HG03439 (cell line): ENCODE measurements at regions not wholly inside any gene's neighbourhood (a gene's known extent, or its start where the extent isn't known, plus 50 kb on each side); places are given as distances from the start of the nearest gene placed in this dataset.
"Not testable (repeated sequence)": the region's sequence is repeated elsewhere in the genome, so short reads cannot be mapped to it uniquely, and the experiment has no call there.

Experiments used
- ATAC-seq: cut with Tn5 transposase; IDR thresholded peaks from one replicate; pipeline ENCODE4 v1.9.1; 2021; ENCODE audit warnings: mild to moderate bottlenecking, moderate library complexity; ENCODE audit not compliant: unreplicated experiment

DNA sequence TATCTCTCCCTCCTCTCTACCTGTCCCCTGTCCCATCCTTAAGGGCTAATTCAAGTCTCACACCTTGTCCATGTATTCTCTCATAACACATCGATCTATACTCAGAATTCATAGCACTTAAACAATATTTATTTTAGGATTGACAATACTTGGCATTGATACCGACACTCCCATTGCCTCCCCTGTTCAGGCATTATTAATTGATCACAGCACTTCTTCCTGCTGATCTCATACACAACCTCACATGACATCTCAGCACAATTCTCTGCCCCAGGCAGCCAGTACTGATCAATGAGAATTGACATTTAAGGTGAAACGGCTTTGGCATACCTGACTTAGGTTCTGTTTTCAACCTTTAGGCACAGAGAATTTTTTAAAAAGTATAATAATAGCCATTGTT, 582.4 kb upstream of the BRINP1 start:
- no peak for ATAC-seq

GRCh38 chr9:119951090-119951489, 581.9 kb upstream of the BRINP1 start:
- no peak for ATAC-seq

DNA sequence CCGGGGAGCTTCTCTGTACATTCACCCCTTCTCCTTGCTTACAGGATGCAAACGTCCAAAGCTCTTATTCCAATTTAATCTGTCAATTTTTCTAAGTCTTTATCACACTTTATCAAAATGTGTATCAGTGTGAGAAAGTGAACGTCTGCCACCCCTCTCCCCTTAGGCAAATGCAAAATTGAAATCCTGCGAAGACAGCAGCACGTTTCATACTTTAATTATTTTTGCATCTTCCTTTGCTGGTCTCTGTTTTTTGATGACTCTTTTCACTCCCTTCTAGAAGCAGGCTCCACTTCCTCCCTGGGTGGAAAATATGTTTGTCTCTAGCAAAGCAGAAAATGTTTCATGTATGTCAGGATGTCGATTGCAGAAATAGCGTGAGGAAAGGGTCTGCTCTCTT, 576.5 kb upstream of the BRINP1 start:
- ATAC-seq, result no peak

- ATAC-seq, result no peak
These were observed 571.9 kb upstream of the BRINP1 start for GRCh38 chr9:119941091-119941490.

GRCh38 chr9:119938871-119939270, 569.6 kb upstream of the BRINP1 start:
- no peak for ATAC-seq

GRCh38 chr9:119934497-119934896, 565.3 kb upstream of the BRINP1 start:
- ATAC-seq, result no peak

DNA sequence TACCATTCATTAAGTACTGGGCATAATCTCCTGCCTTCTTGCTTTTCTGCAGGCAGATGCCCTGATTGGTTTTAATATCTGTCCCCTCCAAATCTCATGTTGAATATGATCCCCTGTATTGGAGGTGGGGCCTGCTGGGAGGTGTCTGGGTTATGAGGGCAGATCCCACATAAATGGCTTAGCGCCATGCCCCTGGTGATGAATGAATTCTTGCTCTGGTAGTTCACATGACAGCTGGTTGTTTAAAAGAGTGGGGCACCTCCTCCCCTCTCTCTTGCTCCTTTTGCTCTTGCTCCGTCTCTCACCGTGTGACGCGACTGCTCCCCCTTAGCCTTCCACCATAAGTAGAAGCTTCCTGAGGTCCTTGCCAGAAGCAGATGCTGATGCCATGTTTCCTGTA, 564.0 kb upstream of the BRINP1 start:
- ATAC-seq, result no peak

GRCh38 chr9:119924736-119925135, 555.5 kb upstream of the BRINP1 start:
- no peak for ATAC-seq

GRCh38 chr9:119917175-119917574, 547.9 kb upstream of the BRINP1 start:
- ATAC-seq, result no peak

DNA sequence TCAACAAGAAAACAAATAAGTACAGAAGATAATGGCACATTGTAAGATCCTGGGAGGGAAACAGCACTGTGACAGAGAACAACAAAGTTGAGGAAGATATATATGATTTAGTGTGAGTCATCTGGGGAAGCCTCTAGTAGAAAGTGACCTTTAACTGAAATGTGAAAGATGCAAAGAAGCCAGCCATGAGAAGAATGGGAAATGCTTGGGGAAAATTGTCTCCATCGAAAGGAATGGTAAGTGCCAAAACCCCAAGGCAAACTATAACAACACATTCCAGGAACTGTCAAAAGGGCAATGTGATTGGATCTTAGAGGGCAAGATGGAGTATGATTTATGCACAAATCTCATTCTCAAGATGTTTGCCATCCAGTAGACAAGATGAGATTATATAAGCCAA, 537.8 kb upstream of the BRINP1 start:
- ATAC-seq, result no peak

DNA sequence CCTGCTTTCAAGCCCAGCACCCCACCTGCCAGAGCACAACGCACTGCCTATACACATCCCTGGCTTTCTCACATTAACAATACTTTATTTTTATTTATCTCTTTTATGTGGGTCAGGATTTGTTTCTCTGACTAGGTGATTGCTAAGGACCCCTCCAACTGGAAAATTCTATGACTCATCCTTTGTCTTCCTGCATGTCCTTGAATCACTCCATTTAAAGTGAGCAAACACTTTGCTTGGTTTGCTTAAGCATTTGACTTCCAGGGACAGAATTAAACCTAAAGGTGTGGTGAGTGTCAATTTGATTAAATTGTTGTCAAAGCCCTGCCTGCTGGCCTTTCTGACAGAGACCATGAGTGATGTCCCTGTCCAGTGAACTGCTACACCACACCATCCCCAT, 536.5 kb upstream of the BRINP1 start:
- ATAC-seq, result no peak

DNA sequence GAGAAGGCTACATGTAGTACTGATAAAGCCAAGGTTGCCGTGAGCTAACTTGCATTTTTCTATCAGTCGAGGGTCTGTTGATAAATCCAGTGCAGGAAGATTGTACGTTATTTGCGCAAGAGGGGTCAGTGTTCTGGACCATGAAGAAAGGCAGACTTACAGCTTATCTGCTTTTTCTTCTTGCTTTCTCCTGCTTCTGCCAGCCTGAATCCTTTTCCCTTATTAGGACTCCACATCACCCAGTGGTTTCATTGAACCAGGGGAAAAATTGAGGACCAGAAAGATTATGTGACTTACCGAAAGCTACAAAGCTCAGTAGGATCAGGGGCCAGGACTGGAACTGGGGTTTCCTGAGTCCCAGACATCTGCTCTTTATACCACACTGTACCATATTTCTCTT, 534.6 kb upstream of the BRINP1 start:
- no peak for ATAC-seq

DNA sequence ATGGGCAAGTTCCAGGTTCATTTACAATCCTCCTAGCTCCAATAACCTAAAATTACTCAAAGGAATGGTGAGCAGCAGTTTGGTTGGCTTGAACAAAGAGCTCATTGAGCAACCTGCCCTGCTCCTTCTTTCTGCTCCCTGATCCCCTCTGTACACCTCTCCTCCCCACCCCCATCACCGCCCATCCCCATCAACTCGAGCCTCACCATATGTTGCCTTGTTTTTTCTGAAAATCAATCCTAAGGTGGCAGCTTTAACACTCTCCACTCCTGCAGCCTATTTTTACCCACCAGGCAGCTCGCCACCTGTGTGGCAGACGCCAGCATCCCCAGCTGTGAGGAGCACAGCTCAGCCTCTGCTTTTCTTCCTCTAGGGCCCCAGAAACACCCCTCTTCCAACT, 533.4 kb upstream of the BRINP1 start:
- ATAC-seq, result no peak

DNA sequence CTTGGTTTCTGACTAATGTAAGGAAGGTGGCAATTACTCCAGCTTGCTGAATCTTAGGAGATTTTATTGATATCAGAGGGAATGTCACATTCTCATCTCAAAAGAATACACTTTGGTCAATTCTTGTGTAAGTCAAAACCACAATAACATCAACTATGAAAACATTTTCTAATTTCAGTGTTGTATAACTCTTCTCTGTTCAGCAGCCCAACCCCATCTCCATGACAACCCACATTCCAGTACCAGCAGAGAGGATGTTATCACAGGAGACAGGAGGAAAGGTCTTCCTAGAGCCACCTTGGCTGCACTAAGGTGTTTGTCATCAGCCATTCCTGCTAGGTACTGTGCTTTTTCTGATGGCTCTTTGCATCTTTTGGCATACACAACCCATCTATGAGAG, 529.1 kb upstream of the BRINP1 start:
- no peak for ATAC-seq

DNA sequence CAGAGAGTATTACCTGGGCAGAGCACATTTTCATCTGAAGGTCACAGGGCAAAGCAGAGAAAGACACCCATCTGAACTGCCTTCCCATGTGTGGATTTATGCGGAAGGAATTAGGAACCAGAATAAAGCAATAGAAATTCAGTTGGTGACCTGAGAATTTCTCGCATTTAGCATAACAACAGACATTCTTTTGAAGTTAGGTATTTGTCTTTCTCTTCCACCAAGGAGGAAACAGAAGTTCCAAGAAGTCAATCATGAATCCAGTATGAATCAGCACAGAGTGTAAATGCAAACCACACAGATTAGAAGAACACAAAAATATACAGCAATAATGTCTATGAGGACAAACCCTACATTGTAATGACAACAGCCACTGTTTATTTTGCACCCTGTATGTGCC, 515.2 kb upstream of the BRINP1 start:
- no peak for ATAC-seq

GRCh38 chr9:119881898-119882297, 512.7 kb upstream of the BRINP1 start:
- ATAC-seq, result no peak

DNA sequence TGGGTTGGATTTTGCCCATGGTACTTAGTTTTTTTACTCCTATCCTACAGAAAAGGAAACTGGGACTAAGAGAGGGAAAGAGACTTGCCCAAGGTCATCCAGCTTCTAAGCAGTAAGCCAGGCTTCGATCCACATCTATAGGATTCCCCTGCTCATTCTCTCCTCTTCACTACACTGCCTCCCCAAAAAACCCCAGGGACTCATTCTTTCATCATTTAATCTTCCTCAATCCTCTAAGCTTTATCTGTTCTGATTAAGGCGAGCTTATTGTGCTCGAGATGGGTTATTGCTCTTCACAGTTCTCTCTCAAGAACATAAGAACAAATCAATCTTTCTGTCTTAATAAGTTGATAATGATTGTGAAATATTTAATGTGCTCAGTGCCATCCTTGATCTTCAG, 511.1 kb upstream of the BRINP1 start:
- ATAC-seq, result no peak

GRCh38 chr9:119877306-119877705, 508.1 kb upstream of the BRINP1 start:
- ATAC-seq, result no peak

DNA sequence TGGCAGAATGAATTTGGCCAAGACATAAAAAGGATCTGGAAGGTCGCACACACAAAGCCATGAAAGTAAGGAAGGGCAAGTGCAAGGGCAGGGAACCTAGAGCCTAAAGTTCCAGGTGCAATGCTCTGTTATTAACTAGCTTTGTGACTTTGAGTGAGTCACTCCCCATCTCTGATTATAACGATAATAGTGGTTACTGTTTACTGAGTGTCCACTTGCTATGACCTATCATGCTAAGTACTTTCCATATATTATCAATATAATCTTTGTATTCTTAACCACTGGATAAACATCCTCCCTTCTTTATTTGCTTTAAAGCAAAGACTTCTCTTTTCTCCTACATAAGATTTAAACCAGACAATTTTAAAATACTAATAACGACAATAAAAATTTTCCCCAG, 504.6 kb upstream of the BRINP1 start:
- no peak for ATAC-seq

GRCh38 chr9:119870251-119870650, 501.0 kb upstream of the BRINP1 start:
- ATAC-seq, result not testable (repeated sequence)

GRCh38 chr9:119868694-119869093, 499.5 kb upstream of the BRINP1 start:
- ATAC-seq, result no peak

DNA sequence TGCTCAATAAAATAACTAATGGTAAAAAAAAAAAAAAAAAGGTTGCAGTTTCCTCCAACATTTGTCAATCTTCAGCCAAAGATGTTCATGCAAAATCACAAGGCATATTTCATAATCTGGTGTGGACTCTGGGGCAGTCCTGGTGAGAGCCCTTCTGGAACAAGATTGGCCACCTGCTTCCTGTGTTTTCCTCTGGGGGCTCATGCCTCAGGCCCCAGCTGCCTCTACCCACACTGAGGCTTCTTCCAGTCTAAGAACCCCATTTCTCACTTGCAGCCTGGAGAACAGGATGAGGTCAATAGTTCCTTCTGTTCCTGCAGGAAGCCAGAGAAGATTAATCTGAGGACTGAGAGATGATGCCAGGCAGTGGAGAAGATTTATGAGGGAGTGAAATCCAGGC, 492.6 kb upstream of the BRINP1 start:
- no peak for ATAC-seq

DNA sequence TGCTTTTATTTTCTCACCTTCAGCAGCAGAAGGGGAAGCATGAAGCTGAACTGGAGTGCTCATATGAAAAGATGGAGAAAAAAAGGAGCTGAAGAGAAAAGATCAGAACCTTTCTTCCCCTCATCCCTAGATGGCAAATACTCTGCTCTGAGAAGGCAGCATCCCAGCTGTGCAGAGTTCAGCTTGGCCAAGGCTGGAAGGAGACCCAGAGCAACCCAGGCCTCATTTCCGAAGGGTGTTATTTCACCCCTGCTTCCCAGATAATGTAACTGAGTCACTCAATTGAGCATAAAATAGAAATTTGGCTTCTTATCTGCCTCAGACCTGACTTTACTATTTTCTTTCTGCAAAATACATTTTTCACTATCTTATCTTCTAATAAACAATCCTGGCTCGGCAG, 489.9 kb upstream of the BRINP1 start:
- no peak for ATAC-seq

GRCh38 chr9:119853126-119853525, 483.9 kb upstream of the BRINP1 start:
- ATAC-seq, result no peak
